Right renal pelvis (tissue), 4 donors: ENCODE measurements at regions not wholly inside any gene's neighbourhood (a gene's known extent, or its start where the extent isn't known, plus 50 kb on each side); places are given as distances from the start of the nearest gene placed in this dataset.

Source experiments
- DNase-seq, 4 donors: peaks; one replicate each; pipeline ENCODE4 v3.0.0-alpha.2; 2013; ENCODE audit warnings: low read depth in 4 of 4, low spot score in 3 of 4, missing footprints in 1 of 4

DNA sequence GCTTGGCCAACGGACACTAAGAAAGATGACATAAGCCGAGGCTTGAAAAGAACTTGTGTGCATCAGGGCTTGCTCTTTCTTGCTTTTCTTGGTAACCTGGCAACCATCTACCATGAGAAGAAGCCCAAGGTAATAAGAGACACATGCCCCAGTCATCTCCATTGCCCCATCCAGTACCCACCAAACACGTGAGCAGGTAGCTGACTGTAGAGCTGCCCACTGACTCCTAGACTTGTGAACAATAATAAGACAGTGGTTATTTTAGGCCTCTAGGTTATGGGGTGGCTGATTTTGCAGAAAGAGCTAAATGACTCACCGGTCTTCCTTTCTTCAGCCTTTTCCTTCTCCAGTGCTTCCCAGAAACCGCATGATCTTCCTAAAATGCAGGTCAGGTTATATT, 105.0 kb upstream of the JUN start:
- DNase-seq = no peak

DNA sequence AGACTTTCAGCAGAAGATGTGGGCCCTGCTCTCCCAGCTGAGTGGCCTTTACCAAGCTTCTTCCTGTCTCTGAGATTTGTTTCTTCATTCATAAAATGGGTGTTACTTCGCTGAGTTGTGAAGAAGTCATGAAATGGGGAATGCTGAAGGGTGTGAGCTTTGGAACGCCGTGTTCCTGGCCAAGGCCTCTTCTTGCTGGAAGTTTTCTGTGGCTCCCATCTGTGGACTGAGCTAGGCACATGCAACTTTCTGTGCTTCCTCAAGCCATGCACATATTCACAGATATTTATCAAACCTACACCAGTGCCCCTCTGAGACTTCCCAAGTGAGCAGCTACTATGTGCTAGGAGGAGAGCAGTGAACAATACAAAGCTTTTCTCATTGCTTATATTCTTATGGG, 106.3 kb upstream of the JUN start:
- DNase-seq = no peak

DNA sequence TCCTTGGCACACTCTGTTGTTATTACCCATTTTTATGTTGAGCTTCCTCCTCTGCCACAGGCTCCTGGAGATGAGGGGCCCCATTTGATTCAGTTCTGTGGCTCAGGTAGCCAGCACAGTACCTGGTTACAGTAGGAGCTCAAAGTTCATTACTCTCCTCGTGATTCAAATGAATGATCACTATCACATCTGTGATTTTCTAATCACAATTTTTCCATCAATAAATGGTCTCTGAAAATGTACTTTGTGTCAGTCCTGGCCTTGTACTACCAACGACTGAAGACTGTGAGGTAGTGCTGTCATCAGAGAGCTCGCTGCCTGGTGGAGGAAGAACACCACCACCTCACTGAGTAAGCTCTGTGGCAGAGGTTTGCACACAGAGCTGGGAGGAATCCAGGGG, 106.8 kb upstream of the JUN start:
- no peak for DNase-seq

DNA sequence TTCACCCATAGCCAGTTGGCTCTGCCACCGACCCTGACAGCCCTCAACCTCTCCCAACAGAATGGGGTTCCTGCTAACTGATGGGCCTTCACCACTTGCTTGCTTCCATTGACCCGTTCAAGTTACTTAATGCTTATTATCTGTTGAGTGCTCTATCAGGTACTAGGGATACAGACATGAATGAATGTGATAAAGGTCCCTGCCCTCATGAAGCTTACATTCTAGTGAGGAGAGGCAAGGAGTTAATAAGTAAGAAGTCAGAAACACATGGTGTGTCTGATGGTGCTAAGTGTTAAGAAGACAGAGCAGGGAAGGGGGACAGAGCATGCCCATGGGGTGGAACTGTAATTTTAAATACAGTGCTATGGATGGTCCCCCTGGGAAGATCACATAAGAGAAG, 107.5 kb upstream of the JUN start:
- no peak for DNase-seq

DNA sequence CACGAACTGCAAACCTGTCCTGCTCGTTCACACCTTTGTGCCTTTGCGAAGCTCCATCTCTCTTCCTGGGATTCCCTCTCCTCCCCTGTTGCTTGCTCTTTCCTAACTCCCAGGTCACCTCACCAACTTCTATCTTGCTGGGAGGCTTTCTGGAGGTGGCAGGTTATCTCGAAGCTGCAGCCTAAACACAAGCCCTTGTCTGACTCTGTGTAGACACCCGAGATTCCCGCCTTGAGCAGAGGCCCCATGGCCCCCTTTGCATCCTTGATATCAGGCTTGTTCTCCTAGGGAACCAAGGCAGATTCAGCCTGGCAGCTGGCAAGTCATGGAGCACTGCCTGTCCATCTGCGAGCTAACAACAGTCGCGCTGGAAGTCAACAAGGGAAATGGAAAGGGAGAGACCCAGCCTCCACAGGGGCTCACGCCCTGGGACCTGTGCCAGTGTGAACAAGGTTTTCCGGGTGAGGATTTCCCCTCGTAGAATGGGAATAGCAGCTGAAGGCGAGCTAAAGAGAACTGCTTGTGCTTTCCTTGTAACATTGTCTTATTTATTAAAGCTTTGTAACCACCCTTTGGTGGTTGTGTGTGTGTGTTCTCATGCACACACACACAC, 109.5 kb upstream of the JUN start:
- no peak for DNase-seq

DNA sequence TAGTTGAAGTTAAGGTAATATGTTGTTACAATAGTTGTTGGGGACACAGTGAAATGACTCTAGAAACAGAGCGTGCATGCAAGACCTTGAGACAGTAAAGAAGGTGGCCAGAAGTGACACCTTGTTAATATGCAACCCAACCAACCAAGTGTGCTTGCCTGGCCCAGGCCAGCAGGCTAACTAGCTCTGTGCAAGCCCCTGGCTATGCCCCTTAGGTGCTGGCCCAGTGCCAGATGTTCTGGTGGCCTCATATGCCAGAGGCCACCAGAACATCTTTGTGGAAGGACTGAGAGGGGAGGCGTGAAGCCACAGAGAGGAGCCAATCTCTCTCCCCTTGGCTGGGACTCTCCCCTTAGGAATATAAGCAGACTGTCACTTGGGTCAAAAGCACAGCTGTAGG, 111.2 kb upstream of the JUN start:
- DNase-seq = no peak

DNA sequence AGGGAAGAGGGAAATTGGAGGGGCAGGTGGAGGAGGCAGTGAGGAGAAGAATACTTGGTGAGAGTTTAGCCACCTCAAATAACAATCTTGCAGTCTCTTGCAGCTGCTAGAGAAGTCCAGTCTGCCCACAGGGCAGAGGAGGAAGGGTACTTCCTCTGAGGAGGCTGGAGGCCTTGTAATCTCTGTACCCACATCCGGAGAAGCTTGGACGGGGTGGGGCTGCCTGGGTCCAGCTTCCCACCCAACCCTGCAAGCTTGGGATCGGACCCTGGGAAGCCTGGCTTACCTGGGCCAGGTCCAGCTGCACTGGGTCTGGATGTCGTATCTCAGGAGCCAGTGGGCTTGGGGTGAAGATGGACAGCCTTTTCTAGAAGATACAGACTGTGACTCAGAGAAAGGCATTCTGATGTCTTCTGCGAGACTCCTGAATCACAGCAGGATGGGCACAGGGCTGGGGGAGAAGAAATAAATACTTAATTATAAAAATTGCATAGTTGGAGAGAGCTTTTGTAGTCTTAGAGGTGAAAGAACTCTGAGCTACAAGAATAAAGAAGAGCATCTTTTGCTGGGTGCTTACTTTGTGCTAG, 111.8 kb upstream of the JUN start:
- no peak for DNase-seq

DNA sequence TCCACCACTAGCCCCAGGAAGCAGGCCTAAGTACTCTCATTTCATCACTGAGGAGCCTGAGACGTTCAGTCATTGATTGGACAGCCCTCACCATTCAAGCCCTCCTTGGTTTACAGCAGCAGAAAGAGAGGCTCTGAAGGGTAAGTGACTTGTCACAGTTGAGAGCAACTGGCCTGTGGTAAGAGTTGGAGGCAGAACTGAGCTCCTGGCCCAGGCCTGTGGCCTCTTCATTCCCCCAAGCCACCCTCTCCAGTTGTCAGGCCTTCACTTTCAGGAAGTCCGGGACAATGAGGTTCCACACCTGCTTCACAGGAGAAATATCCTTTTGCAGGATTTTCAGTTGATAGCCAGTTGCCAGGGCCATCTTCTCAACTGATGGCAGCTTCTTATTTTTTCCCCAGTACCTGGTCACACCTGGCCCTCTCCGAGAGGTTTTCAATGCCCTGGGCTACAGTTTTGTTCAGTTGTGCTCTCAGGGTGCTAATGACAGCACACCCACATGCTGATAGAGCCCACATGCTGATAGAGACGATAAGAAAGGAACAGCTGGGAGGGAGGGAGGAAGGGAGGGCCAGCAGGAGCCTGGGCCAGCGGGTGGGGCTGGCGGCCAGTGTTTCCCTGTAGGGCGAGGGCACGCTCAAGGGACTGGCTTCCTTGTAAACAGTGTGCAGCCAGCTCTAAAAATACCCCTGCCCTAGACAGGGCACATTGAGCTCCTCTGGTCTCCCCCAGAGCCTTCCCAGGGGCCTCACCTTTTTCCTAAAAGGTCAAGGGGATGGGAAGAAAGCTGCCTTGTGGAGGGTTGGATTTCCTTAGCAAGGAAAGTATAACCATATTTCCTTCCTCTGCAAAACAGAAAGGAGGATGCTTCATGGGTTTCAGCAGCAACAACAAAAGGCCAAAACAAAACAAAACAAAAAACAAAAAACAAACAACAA, 112.7 kb upstream of the JUN start:
- no peak for DNase-seq

DNA sequence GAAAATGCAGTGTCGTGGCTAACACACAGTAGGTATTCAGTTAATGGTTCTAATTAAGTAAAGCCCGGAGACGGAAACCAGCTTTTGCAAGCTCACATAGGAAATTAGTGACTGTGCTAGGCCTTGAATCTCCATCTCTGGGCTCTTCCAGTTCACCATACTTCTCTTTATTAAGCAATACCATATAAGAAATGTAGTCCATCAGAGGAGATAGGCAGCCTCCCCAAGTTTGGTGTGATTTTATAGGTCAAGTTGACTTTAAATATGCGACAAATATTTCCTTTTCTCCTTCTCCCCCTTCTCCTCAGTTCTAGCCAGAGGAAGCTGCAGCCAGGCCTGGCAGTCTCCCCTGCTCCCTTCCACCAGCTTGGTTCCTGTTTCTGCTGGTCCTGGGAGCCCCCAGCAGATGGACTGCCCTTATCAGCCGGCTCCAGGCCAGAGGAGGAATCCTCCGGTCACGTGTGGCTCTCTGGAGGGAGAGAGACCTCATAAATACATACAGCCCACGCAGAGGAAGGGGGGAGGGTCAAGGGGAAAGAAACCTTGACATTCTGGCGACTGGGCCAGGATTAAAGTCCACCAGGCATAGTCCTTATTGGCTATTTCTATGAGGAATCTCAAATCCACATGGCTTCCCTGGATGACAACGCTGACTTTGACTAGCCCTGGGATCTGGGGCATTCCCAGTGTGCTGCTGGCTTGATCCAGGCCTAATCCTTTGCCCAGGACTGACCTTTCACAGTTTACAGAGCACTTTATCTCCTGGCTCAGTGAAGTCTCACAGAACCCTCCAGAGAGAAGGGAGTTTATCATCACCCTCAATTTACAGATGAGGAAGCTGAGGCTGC, 115.1 kb upstream of the JUN start:
- DNase-seq = peak in 2 of 4 donors; percentile 47 to 71

DNA sequence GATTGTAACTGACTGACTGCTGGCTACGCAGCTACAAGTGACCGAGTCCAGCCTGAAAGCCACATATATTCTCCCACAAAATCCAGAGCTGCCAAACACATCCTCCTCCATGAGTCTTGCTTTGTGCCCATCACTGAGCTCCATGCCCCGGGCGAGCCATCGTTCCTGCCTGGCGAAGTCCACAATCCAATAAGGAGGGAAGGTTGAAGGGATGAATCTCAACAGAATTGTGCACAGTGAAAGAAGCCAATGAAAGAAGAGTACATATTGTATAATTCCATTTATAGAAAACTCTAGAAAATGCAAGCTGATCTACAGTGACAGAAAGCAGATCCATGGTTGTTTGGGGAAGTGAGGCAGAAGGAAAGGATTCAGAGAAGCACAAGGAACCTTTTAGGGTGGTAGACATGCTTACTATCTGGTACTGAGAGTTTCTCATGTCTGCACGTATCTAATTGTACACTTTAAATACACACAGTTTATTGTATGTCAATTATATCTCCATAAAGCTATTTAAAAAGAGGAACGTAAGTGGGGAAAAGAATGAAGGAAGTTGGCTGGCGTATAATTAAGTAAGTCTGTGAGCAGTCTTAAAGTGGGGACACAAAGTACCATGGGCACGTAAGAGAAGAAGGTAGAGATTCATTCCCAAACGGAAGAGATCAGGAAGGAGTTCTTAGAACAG, 115.9 kb upstream of the JUN start:
- no peak for DNase-seq

DNA sequence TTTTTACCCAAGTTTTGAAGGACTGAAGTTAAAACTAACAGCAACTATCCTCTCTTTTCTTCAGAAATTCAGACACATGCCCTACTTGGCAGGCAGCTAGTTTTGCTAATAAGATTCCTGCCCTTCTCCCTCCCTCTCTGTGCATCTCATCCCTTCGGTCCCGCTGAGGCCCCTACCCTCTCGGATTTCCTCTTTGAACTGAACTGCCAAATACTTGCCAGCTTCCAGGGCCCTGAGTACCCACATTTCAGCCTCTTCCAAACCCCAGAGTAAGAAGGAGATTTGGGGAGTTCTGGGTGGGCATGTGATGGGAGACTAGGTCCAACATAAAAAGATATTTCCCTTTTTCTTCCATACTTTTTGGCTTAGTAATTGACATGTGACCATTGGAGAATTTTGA, 116.5 kb upstream of the JUN start:
- no peak for DNase-seq

DNA sequence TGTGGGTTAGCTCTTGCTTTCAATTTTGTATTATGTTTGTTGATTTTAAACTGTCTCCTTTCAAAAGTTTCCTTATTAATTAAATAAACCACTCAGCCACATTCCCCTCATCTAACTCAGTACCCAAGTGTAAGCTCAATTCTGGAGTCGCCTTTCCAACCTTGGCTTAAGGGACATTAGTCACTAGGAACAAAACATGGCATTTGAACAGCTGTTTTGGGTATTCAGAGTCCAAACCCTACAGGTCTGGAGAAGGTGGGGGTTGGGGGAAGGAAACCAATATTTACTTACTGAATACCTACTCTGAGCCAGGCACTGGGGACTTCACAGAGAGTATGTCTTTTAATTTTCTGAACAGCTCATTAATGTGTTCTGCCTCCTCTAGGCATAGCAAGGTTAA, 117.2 kb upstream of the JUN start:
- no peak for DNase-seq

DNA sequence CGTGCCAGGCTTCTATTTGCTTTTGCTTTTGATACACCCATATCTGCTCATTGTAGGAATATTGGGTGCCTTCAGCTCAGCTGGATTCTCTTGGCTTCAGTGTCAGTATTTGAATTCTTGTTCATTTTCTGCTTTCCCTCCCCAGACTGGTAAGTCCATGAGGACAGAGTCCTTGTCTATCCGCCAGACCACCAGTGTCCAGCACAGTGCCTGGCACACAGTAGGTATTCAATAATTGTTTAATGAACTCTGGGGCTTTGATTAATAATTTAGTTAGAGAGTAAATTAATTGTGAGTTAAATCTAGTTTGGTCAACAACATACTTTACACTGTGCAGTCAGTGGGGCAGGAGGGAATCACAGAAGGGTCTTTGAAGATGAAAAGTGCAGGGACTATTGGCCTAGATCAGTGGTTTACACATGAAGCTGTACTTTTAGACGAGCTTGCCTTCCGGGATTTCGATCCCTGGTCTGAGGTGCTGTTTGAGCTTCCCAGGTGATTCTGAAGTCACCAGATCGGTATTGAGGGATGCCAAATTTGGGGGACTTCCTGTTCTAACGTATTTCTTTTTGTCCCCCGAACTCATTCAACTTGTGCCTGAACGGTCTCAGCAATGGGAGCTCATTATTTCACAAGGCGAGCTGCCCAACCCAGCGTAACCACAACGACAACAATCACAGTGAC, 119.1 kb upstream of the JUN start:
- DNase-seq = no peak

DNA sequence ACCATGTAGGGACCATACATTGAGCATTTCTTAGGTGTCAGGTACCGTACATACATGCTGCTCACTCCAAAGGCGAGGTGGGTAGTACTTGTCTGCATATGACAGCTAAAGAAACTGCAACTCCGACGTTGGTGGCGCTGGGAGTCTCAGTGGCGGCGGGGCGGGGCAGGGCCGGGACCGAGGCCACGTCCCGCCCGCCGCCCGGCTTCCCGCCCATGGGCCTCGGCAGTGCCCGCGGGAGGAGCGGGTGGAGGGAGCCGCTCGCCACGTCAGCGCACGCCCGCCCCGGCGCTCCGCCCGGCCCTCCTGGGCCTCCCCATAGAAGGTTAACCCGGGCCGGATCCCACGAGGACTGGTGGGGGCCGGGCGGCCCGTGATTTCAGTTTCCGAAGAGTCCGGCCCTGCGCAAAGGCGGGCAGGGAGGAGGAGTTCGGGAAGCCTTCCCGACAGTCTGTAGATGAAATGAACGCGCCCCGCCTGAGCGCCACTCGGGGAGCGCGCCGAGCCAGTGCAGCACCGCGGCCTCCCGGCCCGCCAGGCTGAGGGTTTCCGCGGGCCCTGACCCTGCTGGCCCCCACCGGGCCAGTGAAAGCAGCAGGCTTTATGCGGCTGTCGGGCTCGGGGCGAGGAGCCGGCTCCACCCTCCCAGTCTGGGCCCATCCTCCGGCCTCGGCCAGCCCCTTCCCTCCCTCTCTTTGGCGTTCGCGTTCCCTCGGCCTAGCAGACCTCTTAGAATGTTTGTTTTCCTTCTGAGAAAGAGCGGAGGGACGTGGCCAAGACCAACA, 119.9 kb upstream of the JUN start:
- DNase-seq = peak; percentile 58 to 72 (median 65)

DNA sequence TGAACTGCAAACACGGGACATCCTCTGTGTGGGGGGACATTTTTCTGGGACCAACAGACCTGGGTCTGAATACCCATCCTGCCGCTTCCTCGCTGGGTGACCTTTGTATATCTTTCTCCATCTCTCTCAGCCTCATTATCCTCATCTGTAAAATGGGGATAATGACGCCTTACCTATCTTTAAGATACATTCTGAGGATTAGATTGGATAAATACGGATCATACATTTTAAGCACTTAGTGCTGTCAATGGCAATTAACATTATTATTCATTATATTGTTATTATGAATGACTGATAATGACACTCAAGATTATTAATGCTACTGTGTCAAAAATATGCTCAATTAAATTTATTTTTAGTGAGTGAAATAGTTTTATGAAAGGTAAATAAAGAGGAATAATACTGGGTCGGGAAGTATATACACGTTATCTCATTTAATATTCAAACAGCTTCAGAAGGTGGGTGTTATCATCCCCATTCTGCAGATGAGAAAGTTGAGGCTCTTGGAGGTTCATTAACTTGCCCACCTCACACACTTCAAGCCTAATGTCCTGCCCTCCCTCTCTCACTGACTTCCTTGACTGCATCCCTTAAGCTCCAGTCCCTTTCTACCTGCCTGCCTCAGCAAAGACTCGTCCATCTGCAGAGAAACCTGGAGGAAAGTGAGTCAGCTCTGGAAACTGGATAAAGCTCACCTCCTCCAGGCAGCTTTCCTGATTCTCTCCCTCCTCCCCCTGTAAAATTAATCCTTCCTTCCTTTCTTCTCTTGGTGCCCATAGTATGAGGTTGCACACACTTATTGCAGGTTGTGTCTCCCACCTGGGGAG, 120.7 kb upstream of the JUN start:
- no peak for DNase-seq

DNA sequence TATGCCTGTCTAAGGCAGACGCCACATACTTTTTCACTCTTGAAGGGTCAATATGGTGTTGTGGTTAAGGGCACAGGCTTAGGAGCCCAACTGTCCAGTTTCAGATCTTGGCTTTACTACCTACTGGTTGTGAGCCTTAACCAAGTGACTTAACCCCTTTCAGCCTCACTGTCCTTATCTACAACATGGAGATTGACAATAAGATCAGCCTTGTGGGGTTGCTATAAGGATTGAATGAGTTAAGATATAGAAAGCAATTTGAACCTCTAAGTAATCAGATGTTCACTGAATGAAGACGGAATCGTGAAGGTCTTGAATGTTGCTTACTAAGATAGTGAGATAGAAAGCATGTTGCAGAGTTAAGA, 121.3 kb upstream of the JUN start:
- no peak for DNase-seq

DNA sequence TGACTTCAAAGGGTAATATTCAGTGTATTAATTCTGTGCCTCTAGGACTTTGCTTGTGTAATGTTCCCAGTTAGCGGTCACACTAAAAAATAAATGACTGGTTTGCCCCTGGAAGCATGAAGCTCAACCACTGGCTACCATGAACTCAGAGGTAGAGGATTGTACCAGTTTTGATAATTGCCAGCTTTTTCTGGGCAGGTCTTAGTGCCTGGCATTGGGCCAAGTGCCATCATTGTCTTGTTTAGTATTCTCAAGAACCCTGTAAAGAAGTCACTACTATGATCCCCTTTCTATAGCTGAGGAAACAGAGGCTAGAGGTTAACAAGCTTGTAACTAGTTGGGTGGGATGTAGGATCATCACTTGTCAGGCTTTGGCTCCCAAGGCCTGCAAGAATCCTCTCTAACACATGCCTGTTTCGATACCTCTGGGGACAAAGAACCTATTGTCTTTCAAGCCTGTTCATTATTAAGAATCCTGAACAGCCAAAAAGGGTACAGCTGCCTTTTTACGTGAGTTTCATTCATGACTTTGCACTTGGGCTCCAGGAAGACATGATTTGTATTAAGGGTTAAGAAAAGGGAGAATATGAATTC, 121.9 kb upstream of the JUN start:
- DNase-seq = no peak

DNA sequence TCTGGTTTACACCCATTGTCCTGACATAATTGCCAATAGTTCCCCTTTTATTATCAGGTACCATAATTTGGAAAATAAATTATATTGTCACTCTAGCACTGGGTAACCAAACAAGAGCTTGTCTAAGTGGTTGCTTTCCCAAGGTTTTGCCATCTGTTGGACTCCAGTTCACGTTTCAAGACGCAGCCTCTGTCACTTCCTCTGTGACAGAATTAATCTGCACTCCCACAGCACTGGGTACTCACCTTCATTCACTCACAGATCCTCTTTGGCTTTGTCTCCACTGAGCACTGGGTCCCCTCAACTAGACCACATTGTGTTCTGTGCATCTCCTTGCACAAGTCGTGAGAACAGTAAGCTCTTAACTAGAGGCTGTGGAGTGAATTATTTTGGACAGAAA, 123.6 kb upstream of the JUN start:
- no peak for DNase-seq
